Fibroblast of lung (primary cell): ENCODE measurements at regions not wholly inside any gene's neighbourhood (a gene's known extent, or its start where the extent isn't known, plus 50 kb on each side); places are given as distances from the start of the nearest gene placed in this dataset.

ENCODE experiments used
- EZH2 ChIP-seq: IDR thresholded peaks from 2 replicates; pipeline ENCODE4 v1.5.1; 2012; ENCODE audit warnings: low read length, control low read depth, mild to moderate bottlenecking; ENCODE audit errors: missing control alignments
- TF ChIP-seq, protein P1 (sequence below), 2 donors: IDR thresholded peaks in 1 of 2; conservative IDR thresholded peaks in 1 of 2; 1 replicate in 1 of 2; 2 replicates in 1 of 2; pipeline ENCODE4 v1.5.1; 2011 to 2012; ENCODE audit warnings: low read length in 2 of 2, control low read depth in 1 of 2, inconsistent platforms in 1 of 2, low read depth in 1 of 2, mild to moderate bottlenecking in 1 of 2

DNA sequence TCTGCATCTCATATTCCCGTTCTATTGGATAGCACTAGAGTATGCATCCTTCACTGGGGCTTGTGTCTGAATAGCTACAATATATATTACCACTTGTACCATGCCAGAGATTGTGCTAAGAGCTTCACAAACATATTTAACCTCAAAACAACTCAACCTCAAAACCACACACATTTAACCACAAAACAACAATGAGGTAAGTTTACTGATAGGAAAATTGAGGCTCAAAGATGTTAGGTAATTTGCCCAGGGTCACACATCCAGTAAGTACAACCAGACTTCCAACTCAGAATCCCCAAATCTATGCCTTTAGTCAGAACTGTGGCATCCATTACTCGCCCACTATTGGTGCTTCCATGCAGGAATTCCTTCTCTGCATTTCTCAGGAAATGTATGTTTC lies 220.0 kb downstream of the FAM43A start:
- TF ChIP-seq, protein P1, sequence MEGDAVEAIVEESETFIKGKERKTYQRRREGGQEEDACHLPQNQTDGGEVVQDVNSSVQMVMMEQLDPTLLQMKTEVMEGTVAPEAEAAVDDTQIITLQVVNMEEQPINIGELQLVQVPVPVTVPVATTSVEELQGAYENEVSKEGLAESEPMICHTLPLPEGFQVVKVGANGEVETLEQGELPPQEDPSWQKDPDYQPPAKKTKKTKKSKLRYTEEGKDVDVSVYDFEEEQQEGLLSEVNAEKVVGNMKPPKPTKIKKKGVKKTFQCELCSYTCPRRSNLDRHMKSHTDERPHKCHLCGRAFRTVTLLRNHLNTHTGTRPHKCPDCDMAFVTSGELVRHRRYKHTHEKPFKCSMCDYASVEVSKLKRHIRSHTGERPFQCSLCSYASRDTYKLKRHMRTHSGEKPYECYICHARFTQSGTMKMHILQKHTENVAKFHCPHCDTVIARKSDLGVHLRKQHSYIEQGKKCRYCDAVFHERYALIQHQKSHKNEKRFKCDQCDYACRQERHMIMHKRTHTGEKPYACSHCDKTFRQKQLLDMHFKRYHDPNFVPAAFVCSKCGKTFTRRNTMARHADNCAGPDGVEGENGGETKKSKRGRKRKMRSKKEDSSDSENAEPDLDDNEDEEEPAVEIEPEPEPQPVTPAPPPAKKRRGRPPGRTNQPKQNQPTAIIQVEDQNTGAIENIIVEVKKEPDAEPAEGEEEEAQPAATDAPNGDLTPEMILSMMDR (conservative IDR thresholded peaks at IDR 0.05 in 1 of 2, IDR thresholded peaks at IDR 0.05 in 1 of 2; ENCODE audit: low read depth in 1 of 2, low read length in 2 of 2): no peak
- no peak for TF ChIP-seq EZH2
